ENCODE measurements at regions not wholly inside any gene's neighbourhood (a gene's known extent, or its start where the extent isn't known, plus 50 kb on each side); places are given as distances from the start of the nearest gene placed in this dataset.

GRCh38 chr2:234345921-234346320, 151.0 kb downstream of the ARL4C start:
- Histone ChIP-seq H3K27me3 (ENCODE audit: insufficient read depth, low read depth, low read length) (no peaks in the 10 kb centered on the region), H3K36me3 (ENCODE audit: insufficient read depth, low read length) (no peaks in the 10 kb centered on the region), H3F3A (ENCODE audit: insufficient read depth, low read length, poor library complexity, severe bottlenecking) (no peaks in the 10 kb centered on the region), H3K9me2 (ENCODE audit: insufficient read depth, low read length) (no peaks in the 10 kb centered on the region), H3K4me2 (ENCODE audit: low read length) (no peak overlapping the region), H3K9ac (ENCODE audit: low read length) (no peak overlapping the region), H3K4me3 (ENCODE audit: low read length) (no peak overlapping the region), H3K9me3 (ENCODE audit: low read length) (no peaks in the 10 kb centered on the region), H3K79me2 (replicated peaks; ENCODE audit: insufficient read depth, low read length) (no peaks in the 10 kb centered on the region), H3K27ac (ENCODE audit: low read length) (no peak overlapping the region), H2AFZ (ENCODE audit: low read depth, low read length) (no peak overlapping the region), H4K20me1 (ENCODE audit: insufficient read depth) (no peaks in the 10 kb centered on the region)
- no peak for TF ChIP-seq POLR2AphosphoS5 (IDR thresholded peaks at IDR 0.05)
- TF ChIP-seq SMC3 (conservative IDR thresholded peaks at IDR 0.05; ENCODE audit: poor library complexity) = no peak
- no peak for TF ChIP-seq RAD21 (conservative IDR thresholded peaks at IDR 0.05)
- TF ChIP-seq EP300 (conservative IDR thresholded peaks at IDR 0.05; ENCODE audit: poor library complexity, severe bottlenecking) = no peak
- TF ChIP-seq MXI1 (conservative IDR thresholded peaks at IDR 0.05; ENCODE audit: poor library complexity, severe bottlenecking) = no peak
- TF ChIP-seq CTCF (IDR thresholded peaks at IDR 0.05; ENCODE audit: poor library complexity, severe bottlenecking) = no peak
- TF ChIP-seq TAF1 (IDR thresholded peaks at IDR 0.05; ENCODE audit: low read depth) = no peak
- no peak for TF ChIP-seq REST (IDR thresholded peaks at IDR 0.05; ENCODE audit: borderline replicate concordance)
- TF ChIP-seq EZH2 (IDR thresholded peaks at IDR 0.05; ENCODE audit: borderline replicate concordance, insufficient read depth, low read length, poor library complexity, severe bottlenecking) = no peak

GRCh38 chr2:234344012-234344411, 152.9 kb downstream of the ARL4C start:
- TF ChIP-seq EP300 (conservative IDR thresholded peaks at IDR 0.05; ENCODE audit: poor library complexity, severe bottlenecking) (no peak), CTCF (IDR thresholded peaks at IDR 0.05; ENCODE audit: poor library complexity, severe bottlenecking) (no peak), MXI1 (conservative IDR thresholded peaks at IDR 0.05; ENCODE audit: poor library complexity, severe bottlenecking) (no peak), TAF1 (IDR thresholded peaks at IDR 0.05; ENCODE audit: low read depth) (no peak), POLR2AphosphoS5 (IDR thresholded peaks at IDR 0.05) (no peak), SMC3 (conservative IDR thresholded peaks at IDR 0.05; ENCODE audit: poor library complexity) (no peak), EZH2 (IDR thresholded peaks at IDR 0.05; ENCODE audit: borderline replicate concordance, insufficient read depth, low read length, poor library complexity, severe bottlenecking) (no peak), RAD21 (conservative IDR thresholded peaks at IDR 0.05) (no peak), REST (IDR thresholded peaks at IDR 0.05; ENCODE audit: borderline replicate concordance) (no peak)
- no peak overlapping the region for H3K27ac ChIP-seq (ENCODE audit: low read length)

More at GRCh38 chr2:234344012-234344411, 152.9 kb downstream of the ARL4C start:
- H3K4me3 ChIP-seq (ENCODE audit: low read length) = no peak overlapping the region
- no peak overlapping the region for H2AFZ ChIP-seq (ENCODE audit: low read depth, low read length)
- no peaks in the 10 kb centered on the region for H3F3A ChIP-seq (ENCODE audit: insufficient read depth, low read length, poor library complexity, severe bottlenecking)
- no peaks in the 10 kb centered on the region for H3K27me3 ChIP-seq (ENCODE audit: insufficient read depth, low read depth, low read length)
- H3K9me3 ChIP-seq (ENCODE audit: low read length) = no peaks in the 10 kb centered on the region
- H3K9me2 ChIP-seq (ENCODE audit: insufficient read depth, low read length) = no peaks in the 10 kb centered on the region
- no peak overlapping the region for H3K4me2 ChIP-seq (ENCODE audit: low read length)
- no peaks in the 10 kb centered on the region for H4K20me1 ChIP-seq (ENCODE audit: insufficient read depth)
- H3K36me3 ChIP-seq (ENCODE audit: insufficient read depth, low read length) = no peaks in the 10 kb centered on the region
- H3K9ac ChIP-seq (ENCODE audit: low read length) = no peak overlapping the region
- H3K79me2 ChIP-seq (replicated peaks; ENCODE audit: insufficient read depth, low read length) = no peaks in the 10 kb centered on the region
